AG09319 (cell line): ENCODE measurements at regions not wholly inside any gene's neighbourhood (a gene's known extent, or its start where the extent isn't known, plus 50 kb on each side); places are given as distances from the start of the nearest gene placed in this dataset.

ENCODE experiments used
- DNase-seq: peaks from one replicate; pipeline ENCODE4 v3.0.0-alpha.2; 2010; ENCODE audit warnings: low read depth; ENCODE audit errors: extremely low read depth
- TF ChIP-seq, protein P1 (sequence below): IDR thresholded peaks from 2 replicates; pipeline ENCODE4 v1.5.1; 2011; ENCODE audit warnings: low read depth, mild to moderate bottlenecking, inconsistent platforms, low read length, moderate library complexity

DNA sequence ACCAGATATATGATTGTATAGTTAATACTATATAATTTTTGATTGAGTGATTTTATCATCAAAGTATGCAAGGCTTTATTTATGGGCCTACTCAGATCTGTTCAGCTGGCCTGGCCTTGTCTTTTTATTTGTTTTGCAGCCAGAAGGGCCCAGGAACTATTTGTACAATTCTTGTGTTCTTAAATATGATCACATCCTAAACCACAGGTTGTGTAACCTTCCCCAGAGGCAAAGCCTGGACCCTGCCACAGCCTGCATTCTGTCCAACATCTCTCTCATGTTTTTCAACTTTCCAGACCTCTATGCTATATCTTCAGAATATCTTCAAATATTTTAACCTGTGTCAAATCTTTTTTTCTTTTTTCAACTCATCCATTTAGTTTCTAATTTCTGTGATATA is 410.4 kb upstream of the MON1B start:
- TF ChIP-seq, protein P1, sequence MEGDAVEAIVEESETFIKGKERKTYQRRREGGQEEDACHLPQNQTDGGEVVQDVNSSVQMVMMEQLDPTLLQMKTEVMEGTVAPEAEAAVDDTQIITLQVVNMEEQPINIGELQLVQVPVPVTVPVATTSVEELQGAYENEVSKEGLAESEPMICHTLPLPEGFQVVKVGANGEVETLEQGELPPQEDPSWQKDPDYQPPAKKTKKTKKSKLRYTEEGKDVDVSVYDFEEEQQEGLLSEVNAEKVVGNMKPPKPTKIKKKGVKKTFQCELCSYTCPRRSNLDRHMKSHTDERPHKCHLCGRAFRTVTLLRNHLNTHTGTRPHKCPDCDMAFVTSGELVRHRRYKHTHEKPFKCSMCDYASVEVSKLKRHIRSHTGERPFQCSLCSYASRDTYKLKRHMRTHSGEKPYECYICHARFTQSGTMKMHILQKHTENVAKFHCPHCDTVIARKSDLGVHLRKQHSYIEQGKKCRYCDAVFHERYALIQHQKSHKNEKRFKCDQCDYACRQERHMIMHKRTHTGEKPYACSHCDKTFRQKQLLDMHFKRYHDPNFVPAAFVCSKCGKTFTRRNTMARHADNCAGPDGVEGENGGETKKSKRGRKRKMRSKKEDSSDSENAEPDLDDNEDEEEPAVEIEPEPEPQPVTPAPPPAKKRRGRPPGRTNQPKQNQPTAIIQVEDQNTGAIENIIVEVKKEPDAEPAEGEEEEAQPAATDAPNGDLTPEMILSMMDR, result no peak
- no peak for DNase-seq

DNA sequence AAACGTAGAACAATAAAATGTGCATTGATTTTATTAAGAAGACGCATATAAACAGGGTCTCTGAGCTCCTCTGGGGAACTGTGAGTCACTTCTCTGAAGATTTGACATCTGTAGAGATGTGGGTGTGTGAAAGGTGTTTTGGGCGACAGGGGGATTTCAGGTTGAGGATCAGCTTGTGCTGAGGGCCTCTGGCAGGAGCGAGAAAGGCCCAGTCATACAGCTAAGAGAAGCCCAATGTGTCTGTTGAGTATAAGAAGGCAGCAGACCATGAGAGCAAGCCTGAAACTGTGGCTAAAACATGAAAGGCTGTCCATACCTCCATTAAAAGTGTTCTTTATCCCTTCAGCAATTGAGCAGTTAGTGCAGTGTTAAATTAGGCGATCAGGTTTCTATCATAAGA is 406.5 kb upstream of the MON1B start:
- TF ChIP-seq, protein P1, result no peak
- no peak for DNase-seq

DNA sequence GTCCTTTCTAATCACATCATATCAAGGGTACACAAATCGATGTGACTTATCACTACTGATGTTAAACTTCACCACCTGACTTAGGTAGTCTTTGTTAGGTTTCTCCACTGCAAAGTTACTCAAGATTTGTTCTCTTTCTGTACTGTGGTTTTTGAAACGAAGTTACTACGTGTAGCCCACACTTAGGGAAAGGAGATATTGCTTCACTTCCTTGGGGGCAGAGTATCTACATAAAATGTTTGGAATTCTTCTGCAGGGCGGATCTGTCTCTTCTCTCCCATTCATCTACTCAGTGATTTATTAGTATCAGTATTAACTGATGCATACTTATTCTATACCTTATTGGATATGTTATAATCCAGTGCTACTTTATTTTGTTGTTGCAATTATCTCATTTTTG is 403.6 kb upstream of the MON1B start:
- DNase-seq, result no peak
- TF ChIP-seq, protein P1, result no peak

- DNase-seq, result no peak
- TF ChIP-seq, protein P1, result no peak
Observed at GRCh38 chr16:76791151-76791550, 399.8 kb upstream of the MON1B start.

- no peak for DNase-seq
- TF ChIP-seq, protein P1, result no peak
Observed at GRCh38 chr16:76796416-76796815, 394.6 kb upstream of the MON1B start.

DNA sequence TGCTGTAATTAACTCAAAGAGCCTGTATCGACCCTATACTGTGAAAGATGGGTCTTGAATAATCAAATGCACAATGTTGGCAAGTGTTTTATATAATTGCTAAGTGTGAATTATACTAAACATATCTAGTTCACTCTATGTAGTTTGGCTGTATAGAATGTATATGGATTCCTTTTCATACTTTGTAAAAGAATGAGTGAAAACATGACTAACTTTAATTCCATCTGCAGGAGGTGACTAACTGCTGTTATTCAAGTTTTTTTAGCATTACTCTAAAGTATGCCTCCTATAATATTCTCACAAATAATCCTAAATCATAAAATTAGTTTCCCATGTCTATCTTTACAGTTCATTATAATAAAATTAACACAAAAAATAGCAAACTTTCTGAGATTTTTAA is 394.0 kb upstream of the MON1B start:
- TF ChIP-seq, protein P1, result no peak
- no peak for DNase-seq

DNA sequence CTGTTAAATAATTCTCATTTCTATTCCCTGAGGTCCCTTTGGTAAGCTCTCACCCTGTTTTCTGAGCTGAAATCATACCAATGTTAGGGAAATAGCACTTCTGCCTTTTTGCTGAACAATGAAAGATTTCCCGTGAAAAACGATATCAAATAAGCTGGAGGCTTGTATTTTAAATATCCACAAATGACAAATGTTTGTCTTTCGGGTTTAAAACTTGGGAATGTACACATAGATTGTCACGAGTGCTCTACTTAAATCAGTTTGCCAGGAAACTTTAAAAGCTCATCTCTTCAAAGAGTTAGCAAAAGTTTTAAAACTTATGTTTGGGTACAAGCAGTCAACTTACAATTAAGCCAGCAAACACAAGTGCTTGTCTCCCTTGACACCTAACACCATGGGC is 393.5 kb upstream of the MON1B start:
- no peak for DNase-seq
- TF ChIP-seq, protein P1, result no peak

DNA sequence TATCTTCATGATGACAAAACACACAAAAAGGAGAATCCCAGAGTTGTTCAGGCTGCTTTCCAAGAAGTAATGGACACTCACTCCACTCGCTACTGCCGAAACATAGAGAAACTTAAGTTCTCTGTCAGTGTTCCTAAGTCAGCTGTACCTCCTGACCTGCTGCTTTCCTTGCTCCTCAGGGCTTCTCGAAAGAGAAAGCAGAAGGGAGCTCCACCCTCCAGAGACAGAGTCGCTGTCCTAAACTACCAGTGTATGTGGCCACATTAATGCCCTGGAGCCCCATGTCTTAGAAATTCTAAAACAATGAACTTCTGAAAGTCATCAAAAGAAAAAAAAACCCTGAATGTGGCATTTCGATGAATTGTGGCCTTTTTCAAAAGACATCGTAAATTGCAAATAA is 390.8 kb upstream of the MON1B start:
- TF ChIP-seq, protein P1, result no peak
- DNase-seq, result no peak
